GM06990 (cell line): ENCODE measurements at regions not wholly inside any gene's neighbourhood (a gene's known extent, or its start where the extent isn't known, plus 50 kb on each side); places are given as distances from the start of the nearest gene placed in this dataset.

ENCODE experiments used
- DNase-seq: peaks from one replicate; pipeline ENCODE4 v3.0.0-alpha.2; 2011; ENCODE audit not compliant: insufficient read length; ENCODE audit errors: extremely low read depth
- H3K27me3 ChIP-seq: replicated peaks from 2 replicates; pipeline ENCODE4 v1.6.0; 2011; ENCODE audit warnings: low read length; ENCODE audit not compliant: control insufficient read depth, insufficient read depth
- H3K36me3 ChIP-seq: 2 replicates; pipeline ENCODE4 v1.5.1; 2011; ENCODE audit warnings: low read length; ENCODE audit not compliant: control insufficient read depth, insufficient read depth
- H3K4me3 ChIP-seq: replicated peaks from 2 replicates; pipeline ENCODE4 v1.5.1; 2011; ENCODE audit warnings: low read depth, mild to moderate bottlenecking, control low read depth, low read length
- CTCF ChIP-seq: IDR thresholded peaks from 2 replicates; pipeline ENCODE4 v1.5.1; 2011; ENCODE audit warnings: low read length, control low read depth, mild to moderate bottlenecking, inconsistent platforms; ENCODE audit not compliant: insufficient read depth, poor library complexity, severe bottlenecking

- Histone ChIP-seq H3K36me3 (no peaks in the 10 kb centered on the region), H3K4me3 (no peak overlapping the region), H3K27me3 (no peaks in the 10 kb centered on the region)
- no peak for DNase-seq
- no peak for TF ChIP-seq CTCF
Measured at GRCh38 chr6:44051515-44051914, 75.7 kb downstream of the MRPL14 start.

GRCh38 chr6:44050872-44051505 lies 76.3 kb downstream of the MRPL14 start:
- H3K27me3 ChIP-seq: no peaks in the 10 kb centered on the region
- H3K36me3 ChIP-seq: no peaks in the 10 kb centered on the region
- DNase-seq: no peak
- TF ChIP-seq CTCF: no peak
- no peak overlapping the region for H3K4me3 ChIP-seq

- TF ChIP-seq CTCF: no peak
- Histone ChIP-seq H3K27me3 (no peaks in the 10 kb centered on the region), H3K4me3 (no peak overlapping the region), H3K36me3 (no peaks in the 10 kb centered on the region)
- DNase-seq: no peak
Measured at GRCh38 chr6:44049989-44050871, 77.0 kb downstream of the MRPL14 start.

- no peaks in the 10 kb centered on the region for H3K27me3 ChIP-seq
Measured at GRCh38 chr6:44049163-44049988, 77.9 kb downstream of the MRPL14 start.

GRCh38 chr6:44048277-44048676 lies 79.0 kb downstream of the MRPL14 start:
- no peak for DNase-seq
- no peak for TF ChIP-seq CTCF
- Histone ChIP-seq H3K36me3 (no peaks in the 10 kb centered on the region), H3K4me3 (no peak overlapping the region), H3K27me3 (no peaks in the 10 kb centered on the region)

More at GRCh38 chr6:44049163-44049988, 77.9 kb downstream of the MRPL14 start:
- Histone ChIP-seq H3K4me3 (no peak overlapping the region), H3K36me3 (no peaks in the 10 kb centered on the region)
- no peak for DNase-seq
- no peak for TF ChIP-seq CTCF
